Stimulated activated CD4-positive, alpha-beta T cell treated with anti-CD3 and anti-CD28 coated beads, Interleukin-1b, Interleukin-23, amount 100 ng/mL, for 1 hour (primary cell): ENCODE measurements at regions not wholly inside any gene's neighbourhood (a gene's known extent, or its start where the extent isn't known, plus 50 kb on each side); places are given as distances from the start of the nearest gene placed in this dataset.

Source experiments
- DNase-seq, 2 donors: peaks; one replicate each; pipeline ENCODE4 v3.0.0-alpha.2; 2020; ENCODE audit warnings: low read depth in 2 of 2

GRCh38 chr1:14039582-14040430 is 339.8 kb downstream of the PRDM2 start:
- DNase-seq = no peak

- no peak for DNase-seq
These were observed 350.0 kb downstream of the PRDM2 start for GRCh38 chr1:14049965-14050364.

GRCh38 chr1:14055442-14056223 is 355.6 kb downstream of the PRDM2 start:
- no peak for DNase-seq

- DNase-seq = no peak
These were observed 357.7 kb downstream of the PRDM2 start for GRCh38 chr1:14057640-14058039.

GRCh38 chr1:14061204-14061603 is 361.2 kb downstream of the PRDM2 start:
- DNase-seq = no peak

GRCh38 chr1:14061722-14062121 is 361.7 kb downstream of the PRDM2 start:
- no peak for DNase-seq

- no peak for DNase-seq
These were observed 362.7 kb downstream of the PRDM2 start for GRCh38 chr1:14062669-14063068.

GRCh38 chr1:14064649-14065442 is 364.9 kb downstream of the PRDM2 start:
- no peak for DNase-seq

- DNase-seq = no peak
These were observed 365.5 kb downstream of the PRDM2 start for GRCh38 chr1:14065486-14065885.

- DNase-seq = no peak
These were observed 367.0 kb downstream of the PRDM2 start for GRCh38 chr1:14067036-14067435.

- no peak for DNase-seq
These were observed 367.7 kb downstream of the PRDM2 start for GRCh38 chr1:14067711-14068110.

- no peak for DNase-seq
These were observed 371.6 kb downstream of the PRDM2 start for GRCh38 chr1:14071581-14071980.

- no peak for DNase-seq
These were observed 380.7 kb downstream of the PRDM2 start for GRCh38 chr1:14080653-14081052.

GRCh38 chr1:14082331-14082730 is 382.3 kb downstream of the PRDM2 start:
- DNase-seq = no peak

- DNase-seq = no peak
These were observed 383.3 kb downstream of the PRDM2 start for GRCh38 chr1:14083277-14083676.

- no peak for DNase-seq
These were observed 383.7 kb downstream of the PRDM2 start for GRCh38 chr1:14083706-14084105.

- DNase-seq = no peak
These were observed 390.1 kb downstream of the PRDM2 start for GRCh38 chr1:14090062-14090461.

- no peak for DNase-seq
These were observed 390.5 kb downstream of the PRDM2 start for GRCh38 chr1:14090531-14090930.

GRCh38 chr1:14094611-14095400 is 394.8 kb downstream of the PRDM2 start:
- no peak for DNase-seq

GRCh38 chr1:14098294-14098913 is 398.4 kb downstream of the PRDM2 start:
- no peak for DNase-seq

- DNase-seq = no peak
These were observed 400.5 kb downstream of the PRDM2 start for GRCh38 chr1:14100444-14100843.
